8988T (cell line): ENCODE measurements at regions not wholly inside any gene's neighbourhood (a gene's known extent, or its start where the extent isn't known, plus 50 kb on each side); places are given as distances from the start of the nearest gene placed in this dataset.
"Not testable (repeated sequence)": the region's sequence is repeated elsewhere in the genome, so short reads cannot be mapped to it uniquely, and the experiment has no call there.

Experiments used
- DNase-seq: peaks from one replicate; pipeline ENCODE4 v3.0.0; 2011

DNA sequence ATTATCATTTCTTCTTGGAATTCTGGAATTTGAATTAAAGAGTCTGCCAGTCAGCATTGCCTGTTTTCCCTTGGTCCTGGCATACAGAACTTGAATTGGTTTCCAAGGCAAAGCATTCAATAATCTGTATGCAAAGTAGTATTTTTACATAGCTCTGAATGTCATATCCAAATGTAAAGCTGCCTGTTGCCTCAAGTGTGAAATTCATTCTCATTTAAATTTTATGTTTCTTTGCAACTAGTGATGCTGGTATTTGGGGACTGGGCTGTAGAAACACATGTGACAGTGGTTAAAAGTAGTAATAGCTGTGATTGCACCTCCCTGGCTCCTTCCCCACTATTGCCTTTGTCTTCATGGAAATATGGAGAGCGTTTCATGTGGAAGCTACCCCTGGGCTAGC lies 743.9 kb upstream of the GOLIM4 start:
- no peak for DNase-seq

DNA sequence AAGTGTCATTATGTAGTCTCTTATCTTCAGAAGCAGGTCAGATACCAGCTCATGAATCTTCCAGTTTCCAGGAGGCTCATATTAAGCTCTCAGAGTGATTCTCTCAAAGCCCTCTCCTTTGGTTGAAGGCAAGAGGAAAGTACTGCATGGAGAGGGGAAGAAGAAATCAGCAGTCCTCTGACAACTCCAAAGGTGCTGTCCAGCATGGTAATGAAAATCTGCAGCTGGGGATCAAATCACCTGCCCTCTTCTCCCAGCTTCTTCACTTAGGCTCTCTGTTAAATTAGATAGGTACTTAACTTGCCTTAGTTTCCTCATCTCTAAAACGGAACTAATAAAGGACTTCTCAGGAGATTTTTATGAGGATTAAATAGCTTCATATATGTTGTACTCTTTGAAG lies 738.8 kb upstream of the GOLIM4 start:
- no peak for DNase-seq

DNA sequence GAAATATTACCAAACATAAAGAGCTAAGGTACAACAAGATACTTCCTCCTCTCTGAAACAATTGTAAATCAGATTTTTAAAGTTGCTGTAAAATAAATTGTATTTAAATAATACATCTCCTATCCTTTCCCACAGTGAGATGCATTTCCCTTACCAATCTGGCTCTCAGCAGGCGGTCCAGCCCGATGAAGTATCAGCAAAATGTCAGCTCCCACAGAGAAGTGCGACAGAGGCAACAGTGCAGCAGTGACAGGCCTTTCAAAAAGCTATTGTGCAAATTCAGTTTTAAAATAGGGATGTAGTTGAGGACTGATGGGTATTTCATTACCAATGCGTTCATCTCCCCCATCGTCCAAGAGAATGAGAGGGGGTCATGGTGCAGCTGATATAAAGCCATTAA lies 733.2 kb upstream of the GOLIM4 start:
- no peak for DNase-seq

DNA sequence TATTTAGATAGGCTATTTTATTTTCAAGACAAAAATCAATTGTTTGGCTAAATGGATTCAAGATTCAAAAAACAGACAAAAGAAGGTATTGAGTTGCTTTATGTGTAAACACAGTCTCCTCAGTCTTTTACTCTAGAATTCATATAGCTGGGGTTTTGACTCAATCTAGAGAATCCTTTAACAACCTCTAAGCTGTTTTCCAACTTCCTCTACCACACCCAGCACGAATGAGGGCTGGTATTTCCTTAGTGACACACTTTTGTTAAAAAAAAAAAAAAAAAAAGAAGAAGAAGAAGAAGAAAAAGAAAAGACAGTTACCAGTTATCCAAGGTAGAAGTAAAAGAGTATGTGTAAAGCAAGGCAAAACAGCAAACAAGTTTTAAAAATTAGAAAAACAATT lies 732.8 kb upstream of the GOLIM4 start:
- DNase-seq = no peak

DNA sequence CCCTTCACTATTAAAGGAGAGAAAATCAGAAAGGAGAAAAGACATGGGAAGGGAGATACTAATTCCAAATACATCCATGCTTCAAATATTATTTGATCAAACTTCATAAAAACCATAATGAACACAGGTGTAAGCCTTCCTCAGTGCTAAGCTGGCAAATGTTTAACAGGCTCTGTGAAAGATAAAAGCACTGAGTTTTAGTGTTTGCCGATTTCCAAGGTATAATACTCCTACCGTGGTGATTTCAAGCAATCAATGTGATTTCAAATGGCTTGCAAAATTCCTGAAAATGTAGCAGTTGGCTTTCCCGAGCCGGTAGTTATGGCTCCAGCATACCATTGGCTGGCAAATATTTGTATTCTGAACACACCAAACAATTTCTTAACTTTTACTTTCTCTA lies 732.3 kb upstream of the GOLIM4 start:
- no peak for DNase-seq

DNA sequence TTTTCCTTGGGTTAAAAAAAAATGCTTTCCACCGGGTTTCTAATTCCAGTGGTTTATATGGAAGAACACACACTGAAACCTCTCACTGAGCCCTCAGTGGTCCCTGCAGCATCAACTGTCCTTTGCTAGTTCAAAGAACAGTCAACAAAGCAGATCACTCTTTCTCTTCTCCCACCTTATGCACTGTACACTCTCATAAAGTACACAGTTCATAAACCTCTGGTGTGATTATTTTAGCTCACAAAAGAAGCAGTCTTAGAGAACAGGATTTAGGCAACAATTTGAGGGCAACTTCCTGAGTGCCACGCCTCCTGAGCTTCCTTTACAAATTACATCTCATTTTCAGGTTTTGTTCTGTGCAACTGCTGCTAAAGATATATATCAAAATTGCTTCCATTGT lies 728.4 kb upstream of the GOLIM4 start:
- DNase-seq = no peak

DNA sequence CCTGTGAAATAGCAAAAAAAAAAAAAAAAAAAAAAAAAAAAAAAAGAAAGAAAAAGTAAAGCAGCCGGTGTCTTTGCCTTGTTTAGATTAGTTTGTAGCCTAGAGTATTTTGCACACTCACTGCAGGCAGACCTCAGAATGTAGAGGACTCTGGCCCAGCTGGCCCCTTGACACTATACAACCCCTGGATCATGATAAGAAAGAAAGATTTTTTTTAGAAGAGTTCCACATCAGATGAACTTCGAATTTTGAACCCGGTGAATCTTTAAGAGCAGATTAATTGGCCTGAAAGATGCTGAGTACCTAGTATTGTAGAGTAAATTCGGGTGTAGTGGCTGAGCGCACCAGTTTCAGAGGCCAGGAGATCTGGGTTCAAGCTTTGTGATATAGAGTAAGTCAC lies 727.7 kb upstream of the GOLIM4 start:
- DNase-seq = no peak

DNA sequence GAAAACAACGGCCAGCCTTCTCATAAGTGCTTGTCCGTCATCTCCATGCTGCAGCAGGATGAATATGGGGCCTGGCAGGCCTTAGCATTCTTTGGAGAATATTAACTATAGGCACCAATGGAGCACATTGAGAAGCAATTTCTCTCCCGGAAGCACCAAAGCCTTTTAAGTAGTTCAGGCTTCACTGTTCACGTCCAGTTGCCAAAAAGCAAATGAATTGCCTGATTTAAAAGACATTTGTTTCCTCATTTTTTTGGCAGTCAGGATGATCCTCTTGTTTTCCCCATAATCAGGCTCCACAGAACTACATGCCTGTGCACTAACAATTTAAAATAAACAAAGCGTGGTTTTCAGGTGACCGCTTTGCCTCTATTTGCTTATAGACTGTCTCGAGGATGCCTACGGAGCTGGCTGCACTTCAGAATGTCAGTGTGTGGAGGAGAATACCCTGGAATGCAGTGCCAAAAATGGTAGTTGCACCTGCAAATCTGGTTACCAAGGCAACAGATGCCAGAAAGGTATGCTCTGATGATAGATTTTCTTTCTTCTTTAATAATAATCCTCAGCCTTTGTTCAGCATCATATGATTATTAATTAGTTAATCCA lies 725.2 kb upstream of the GOLIM4 start:
- no peak for DNase-seq

DNA sequence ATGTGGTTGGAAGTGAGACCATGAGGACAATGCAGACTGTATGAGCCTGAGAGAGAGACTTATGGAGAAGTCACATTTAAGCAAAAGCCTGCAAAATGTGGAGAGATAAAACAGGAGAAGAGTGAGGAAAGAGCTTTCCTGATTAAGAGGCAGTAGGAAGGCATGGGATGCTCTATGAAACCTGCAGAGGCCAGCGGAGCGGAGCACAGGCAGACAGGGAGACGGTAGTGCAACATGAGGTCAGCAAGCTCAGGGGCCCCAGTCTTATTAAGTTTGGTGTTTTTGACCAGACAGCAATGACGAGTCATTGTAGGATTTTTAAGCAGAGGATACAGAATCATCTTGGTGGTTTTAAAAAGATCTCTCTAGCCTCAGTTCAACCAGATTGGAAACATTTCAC lies 721.5 kb upstream of the GOLIM4 start:
- no peak for DNase-seq

DNA sequence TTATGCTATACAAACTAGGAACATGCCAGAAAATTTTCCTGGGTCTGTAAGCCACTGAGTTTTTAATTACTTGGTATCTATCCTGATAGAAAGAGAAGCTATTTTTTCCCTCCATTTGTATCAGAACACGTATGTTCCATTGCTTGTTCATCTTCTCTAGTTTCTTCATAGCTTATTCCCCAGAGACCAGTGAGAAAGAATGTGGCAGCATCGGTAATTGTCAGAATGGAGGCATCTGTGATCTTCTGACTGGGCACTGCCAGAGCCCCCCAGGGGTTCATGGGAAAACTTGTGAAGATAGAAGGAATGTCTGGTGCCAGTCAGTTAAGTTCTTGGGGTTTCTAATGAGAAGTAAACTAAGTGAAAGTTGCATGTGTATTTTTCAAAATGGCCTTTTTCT lies 720.2 kb upstream of the GOLIM4 start:
- no peak for DNase-seq

DNA sequence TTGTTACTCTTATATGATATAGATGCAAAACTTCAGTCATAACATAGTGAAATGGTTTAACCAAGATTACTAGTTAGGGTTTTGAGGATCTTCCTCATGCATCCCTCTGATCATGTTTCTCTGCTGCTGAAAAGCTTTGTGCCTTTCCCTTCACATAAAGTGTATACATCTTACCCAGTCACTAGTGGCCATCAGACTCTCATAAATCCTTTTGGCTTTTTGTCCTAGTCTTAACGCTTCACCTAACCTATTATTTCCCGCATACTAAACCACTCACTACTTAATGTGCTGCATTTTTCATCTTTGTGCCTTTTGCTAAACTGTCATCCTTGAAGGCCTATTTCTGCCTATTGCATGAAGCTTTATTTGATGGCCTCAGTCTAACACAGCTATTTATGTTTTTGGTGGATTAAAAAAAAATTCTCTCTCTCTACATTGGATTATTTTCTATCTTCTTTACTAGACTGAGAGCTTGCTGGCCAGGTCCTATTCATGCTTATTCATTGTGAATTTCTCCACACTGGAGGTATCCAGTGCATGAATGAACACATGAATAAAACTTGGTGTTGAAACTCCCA lies 717.6 kb upstream of the GOLIM4 start:
- DNase-seq = no peak

DNA sequence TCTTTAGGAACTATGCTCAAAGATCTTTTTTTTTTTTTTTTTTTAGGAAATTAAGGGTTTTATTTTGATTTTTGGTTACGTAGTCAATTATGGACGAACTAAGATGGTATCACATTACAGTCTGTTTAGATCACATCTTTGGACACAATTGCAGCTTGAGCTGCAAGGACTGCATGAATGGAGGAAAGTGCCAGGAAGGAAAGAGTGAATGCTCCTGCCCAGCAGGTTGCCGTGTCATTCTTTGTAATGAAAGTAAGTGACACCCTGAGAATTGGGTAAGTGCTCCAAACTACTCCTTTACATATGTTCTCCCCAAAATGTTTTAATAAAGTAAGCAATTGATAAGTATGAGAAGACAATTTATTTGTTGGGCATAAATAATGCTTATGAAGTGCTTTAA lies 716.5 kb upstream of the GOLIM4 start:
- DNase-seq = no peak

DNA sequence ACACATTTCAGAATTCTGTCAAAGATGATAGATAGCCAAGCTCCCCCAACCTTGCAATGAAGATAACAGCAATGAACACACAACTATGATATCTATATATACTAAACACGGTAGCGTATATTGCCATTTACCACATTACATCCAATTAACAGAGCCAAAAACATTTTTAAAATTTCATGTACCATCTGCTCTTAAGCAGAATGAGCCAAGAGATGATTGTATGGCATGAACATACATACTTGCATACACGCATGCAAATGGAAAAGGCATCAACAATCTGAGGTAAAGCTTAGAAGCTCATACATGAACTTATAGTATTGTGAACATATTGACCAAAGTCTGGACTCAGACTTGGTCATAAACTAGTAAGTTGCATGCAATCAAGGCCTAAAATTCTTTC lies 712.9 kb upstream of the GOLIM4 start:
- DNase-seq = no peak

DNA sequence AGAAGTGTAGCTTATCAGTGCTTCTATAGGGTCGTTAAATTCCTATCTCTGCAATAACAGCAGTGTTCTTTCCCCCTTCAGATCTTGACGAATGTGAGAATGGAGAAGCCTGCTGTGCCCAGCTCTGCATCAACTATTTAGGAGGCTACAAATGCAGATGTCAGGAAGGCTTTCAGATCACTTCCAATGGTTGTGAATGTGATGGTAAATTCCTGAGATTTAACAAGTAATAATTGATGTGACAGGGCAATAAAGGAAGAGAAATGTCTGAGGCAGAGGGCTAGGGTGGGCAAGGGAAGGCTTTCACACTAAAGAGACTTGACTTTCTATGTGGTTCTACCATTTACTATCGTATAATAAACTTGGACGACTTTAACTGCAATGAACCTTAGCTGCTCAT lies 711.7 kb upstream of the GOLIM4 start:
- DNase-seq = no peak

DNA sequence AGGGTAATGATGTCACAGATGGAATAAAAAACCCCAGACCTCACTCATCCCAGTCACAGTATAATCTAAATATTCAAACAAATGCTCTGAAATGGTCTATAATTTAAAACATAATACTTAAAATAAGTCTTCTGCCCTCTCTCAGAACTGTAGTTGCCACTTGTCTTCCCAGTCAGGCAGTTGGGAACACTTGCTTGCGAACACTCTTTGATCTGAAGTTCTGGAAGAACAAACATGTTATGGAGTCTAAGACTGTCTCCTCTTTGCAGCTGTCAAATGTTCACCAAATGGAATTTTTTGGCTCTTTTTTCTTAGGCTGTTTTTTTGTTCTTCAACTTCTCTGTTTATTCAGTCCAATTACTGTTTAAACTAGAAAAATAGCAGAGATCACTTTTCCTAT lies 711.1 kb upstream of the GOLIM4 start:
- no peak for DNase-seq

DNA sequence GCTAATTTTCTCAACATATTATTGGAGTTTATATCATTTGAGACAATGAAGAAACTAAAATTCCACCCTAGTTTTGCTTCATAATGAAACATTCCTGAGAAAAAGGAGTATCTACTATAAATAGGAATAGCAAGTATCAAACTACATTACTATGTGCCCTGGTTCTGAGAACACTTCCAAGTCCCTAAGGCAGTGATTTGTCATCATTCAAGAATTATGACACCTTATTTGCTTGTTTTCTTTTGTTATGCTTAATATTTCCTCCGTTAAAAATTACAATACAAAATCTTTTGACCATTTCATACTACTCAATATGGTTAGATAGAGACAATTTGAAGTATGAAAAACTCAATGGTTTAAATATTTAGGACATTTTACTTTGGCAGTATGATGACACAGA lies 707.8 kb upstream of the GOLIM4 start:
- no peak for DNase-seq

DNA sequence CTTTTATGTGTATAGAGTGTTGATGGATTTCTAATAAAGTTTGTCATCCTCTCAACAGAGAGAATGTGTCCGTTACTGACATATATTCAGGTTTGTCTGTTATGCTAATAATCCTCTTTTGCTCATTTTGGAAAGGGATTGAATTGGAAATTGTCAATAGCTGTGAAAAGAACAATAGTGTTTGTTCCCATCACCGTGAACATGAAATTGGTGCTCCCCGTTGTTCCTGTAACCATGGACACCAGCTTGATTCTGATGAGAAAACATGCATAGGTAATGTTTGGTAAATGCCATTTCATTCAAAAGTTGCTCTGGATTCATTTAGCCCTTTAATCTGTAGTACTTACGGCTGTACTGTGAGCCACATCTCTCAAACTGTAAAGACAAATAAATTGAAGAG lies 707.0 kb upstream of the GOLIM4 start:
- no peak for DNase-seq

DNA sequence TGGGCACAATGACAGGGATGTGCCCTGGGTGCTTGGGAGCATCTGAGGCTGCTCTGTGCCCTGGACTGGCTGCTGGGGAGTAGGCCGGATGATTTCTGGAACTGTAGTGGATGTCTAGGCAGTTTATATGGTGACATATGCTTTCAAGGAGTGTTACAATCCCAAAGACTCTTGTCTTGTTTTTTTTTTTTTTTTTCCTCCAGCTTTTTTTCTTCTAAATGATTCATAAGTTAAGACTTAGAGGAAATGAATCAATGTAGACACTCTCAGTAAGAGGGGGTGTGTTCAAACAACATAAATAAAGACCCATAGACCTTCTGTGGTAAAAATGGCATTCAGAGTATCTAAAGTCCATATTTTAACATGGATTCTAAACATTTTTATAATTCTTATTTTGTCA lies 706.1 kb upstream of the GOLIM4 start:
- DNase-seq = peak; percentile 9

DNA sequence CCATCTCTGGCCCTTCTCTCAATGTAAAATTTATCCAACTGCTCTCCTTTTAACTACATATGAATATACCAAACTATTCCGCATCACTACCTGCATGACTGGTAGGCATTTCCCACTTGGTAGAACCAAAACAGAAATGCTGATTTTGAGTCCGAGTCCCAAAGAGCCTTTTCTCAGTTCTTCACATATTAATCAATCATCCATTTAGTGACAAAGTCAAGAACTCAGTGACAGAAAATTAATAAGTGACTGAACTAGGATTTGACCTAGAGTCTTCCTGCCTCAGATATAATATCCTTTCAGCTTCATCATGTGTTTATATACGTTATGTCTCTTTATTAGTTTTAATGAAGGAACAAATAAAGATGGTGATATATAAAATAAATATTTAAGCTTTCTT lies 700.6 kb upstream of the GOLIM4 start:
- DNase-seq = no peak

DNA sequence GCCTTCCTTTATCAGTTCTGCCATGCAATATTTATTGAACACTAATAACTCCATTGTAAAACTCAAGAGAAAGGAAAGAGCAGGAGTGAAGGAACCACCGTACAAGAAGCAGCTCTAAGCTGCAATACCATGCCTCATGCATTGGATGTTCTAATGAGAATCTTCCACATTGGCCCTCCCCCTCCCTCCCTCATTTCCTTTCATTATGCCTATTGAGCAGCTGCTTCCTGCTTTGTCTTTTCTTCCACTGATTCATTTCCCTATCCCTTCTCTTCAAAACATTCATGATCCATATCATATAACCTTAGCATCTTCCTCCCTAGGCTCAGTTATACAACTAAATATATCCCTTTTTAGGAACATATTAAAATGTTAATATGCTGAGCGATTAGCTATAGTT lies 698.7 kb upstream of the GOLIM4 start:
- DNase-seq = no peak

DNA sequence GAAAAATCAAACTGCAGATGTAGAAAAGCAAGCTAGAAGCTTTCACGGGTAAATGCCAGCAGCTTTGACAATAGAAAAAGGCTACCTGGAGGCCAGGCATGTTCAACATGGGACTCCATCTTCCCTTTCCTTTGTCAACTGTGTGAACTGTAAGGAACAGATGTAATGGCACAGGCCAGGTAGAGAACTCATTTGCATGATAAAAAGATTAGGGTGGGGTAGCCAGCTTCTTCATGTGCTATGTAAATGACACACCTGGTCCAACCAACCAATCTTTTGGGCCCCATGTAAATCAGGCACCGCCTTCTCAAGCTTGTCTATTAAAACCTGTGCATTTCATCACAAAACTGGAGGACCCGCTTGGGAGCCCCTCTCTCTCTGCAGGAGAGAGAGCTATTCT lies 686.5 kb upstream of the GOLIM4 start:
- no peak for DNase-seq

DNA sequence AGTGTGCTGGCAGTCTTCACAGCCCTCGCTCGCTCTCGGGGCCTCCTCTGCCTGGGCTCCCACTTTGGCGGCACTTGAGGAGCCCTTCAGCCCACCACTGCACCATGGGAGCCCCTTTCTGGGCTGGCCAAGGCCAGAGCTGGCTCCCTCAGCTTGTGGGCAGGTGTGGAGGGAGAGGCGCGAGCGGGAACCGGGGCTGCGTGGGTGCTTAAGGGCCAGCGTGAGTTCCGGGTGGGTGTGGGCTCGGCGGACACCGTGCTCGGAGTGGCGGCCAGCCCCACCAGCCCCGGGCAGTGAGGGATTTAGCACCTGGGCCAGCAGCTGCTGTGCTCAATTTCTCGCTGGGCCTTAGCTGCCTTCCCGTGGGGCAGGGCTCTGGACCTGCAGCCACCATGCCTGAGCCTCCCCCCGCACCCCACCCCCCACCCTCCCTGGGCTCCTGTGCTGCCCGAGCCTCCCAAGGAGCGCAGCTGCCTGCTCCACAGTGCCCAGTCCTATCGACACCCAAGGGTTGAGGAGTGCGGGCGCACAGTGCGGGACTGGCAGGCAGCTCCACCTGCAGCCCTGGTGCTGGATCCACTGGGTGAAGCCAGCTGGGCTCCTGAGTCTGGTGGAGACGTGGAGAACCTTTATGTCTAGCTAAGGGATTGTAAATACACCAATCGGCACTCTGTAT lies 684.4 kb upstream of the GOLIM4 start:
- DNase-seq = not testable (repeated sequence)

DNA sequence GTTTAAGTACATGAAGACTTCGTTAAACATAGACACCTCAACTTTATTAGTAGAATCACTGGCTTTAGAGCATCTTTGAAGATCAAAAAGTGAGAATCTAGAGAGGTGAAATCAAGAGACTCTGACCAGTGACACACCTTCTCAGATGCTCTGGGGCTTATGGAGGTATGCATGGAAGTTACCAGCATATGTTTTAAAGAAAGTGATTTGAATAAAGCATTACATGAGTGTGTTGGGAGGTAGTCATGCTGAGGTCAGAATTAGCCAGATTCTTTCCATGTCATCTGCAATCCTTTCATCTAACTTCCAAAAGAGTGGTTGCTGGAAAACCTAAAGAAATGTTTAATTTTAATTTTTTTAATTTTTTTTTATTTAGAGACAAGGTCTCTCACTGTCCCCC lies 658.0 kb upstream of the GOLIM4 start:
- no peak for DNase-seq

DNA sequence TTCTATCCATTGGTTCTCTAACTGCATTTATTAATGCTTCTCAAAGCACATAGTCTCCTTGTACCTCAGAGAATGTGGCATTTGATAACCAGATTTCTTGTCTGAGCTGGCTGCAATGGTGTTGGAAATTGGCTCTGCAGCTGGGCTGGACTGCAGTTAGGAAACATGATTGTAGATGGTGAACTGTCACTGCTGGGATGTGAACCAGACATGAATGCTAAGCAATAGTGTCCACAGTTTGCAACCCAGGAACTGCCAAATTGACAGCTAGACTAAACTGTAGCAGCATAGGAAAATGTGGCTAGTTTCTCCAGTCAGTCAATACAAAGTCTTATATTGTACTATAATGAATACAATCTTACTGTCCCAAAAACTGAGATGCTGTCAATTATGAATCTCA lies 656.6 kb upstream of the GOLIM4 start:
- DNase-seq = no peak

DNA sequence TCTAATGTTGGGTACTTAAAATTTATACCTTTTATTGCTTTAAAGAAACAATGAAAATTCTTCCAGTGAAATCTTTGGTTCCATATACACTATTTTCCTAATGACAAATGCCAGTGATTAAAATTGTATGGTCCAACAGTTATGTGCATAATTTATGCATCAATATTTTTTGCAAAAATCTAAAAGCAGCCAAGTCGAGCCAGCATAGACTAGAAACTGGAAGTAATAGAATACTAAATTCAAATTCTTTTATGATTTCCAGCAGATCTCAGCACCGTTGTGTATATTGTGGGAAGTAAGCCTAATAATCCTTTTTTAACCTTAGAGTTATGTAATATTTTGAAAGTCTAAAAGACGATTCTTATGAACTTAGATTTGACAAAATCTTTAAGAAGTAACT lies 652.0 kb upstream of the GOLIM4 start:
- no peak for DNase-seq
